ENCODE measurements at regions not wholly inside any gene's neighbourhood (a gene's known extent, or its start where the extent isn't known, plus 50 kb on each side); places are given as distances from the start of the nearest gene placed in this dataset.

DNA sequence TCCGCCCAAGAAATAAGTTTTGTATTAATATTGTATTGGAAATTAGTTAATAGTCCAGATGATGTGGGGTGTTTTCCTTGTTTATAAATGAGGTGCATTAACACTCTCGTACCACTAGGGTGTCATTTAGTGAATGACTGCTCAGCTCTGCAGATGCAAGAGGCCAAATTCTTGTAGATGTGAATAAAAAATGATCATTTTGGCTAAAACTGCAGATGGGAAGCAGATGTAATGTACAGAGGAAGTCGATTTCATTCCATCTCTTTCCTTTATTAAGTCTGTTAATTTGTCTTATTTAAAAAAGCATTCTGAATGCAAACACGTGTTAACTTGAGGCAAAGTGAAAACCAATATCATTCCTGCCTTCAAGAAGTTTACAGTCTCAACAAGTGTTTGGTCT is 108.1 kb downstream of the DHX15 start:
- DNase-seq (ENCODE audit: low read depth): no peak

DNA sequence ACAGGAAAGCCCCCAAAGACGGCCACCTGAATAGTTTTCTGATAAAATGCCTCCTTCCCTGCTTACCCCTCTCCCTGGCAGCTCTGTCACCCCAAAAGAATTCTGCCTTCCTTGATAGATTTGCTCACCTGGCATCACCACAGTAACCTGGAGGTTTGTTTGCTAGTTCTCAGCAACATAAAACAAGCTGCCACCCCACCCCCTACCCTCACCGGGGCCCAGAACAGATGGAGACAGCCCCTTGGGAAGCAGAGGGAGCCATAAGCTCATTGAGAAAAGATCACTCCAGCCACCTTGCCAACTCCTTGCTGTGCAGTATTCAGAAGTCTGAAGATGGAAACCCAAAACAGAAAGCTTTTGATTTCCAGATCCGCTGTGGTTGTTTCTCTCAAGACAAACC is 108.6 kb downstream of the DHX15 start:
- DNase-seq (ENCODE audit: low read depth): no peak

DNA sequence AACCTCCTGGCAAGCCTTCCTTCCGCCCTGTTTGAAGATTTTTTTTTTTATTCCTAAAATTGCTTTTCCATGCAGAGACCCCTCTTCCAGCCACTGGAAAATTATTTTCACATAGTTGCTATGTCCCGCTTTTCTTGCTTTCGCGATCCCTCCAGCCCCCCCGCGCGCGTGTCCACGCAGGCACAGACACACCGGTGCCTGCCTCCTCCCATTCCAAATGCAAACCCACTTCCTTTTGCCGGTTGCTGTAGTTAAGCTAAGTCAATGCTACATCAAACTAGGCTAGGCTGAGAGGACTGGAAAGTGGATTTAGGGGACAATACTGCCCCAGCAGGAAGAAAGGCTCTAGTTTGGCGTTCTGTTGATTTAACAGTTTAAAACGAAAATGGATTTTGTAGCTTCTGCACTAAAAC is 111.0 kb downstream of the DHX15 start:
- peak; percentile 62 for DNase-seq (ENCODE audit: low read depth)

DNA sequence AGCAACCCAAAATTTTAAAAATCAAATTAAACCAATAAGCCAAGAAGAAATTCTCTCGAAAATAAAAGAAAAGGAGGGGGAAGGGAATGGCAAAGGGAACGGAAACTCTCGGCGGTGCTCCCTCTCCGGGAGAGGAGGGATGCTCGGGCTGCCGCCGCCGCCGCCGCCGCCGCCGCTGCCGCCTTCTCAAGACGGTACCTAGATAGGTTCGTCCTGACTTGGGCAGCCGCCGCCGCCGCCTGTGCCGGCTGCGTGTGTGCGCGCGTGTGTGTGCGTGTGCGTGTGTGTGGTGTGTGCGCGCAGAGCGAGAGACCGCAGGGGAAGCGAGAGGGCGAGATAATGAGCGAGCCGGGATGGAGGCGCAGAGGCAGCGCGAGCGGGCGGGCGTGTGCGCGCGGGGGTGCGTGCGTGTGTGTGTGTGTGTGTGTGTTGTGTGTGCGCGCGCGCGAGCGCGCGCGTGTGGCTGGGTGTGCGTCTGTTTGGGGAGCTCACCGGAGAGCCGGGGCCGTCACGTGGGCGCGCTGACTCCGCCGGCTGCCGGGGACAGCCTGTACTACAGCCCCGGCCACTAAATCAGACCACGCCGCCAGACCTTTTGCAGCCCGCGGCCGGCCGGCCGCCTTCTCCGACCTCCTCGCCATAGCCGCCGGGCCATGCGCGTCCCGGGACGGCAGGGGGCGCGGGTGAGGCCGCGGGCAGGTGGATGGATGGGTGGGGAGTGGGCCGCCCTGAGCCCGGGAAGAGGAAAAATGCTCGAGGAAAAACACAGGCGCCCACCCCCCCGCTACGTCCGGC is 111.6 kb downstream of the DHX15 start:
- peak; percentile 78 for DNase-seq (ENCODE audit: low read depth)

DNA sequence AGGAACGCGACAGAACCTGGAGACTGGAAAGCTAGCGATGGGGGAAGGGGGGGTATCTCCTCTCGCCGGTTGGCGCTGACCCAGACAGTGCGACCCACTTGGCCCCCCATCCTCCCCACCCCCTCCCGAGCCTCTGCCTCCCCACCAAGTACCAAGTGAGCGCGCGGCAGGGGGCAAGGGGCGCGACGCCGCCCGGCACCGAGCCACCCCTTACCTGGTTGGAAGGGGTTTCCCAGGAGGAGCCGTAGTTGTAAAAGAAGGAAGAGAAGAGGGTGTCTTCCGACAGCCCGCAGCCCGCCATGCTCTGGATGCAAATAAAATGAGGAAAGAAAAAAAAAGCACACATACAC is 112.2 kb downstream of the DHX15 start:
- DNase-seq (ENCODE audit: low read depth): no peak

DNA sequence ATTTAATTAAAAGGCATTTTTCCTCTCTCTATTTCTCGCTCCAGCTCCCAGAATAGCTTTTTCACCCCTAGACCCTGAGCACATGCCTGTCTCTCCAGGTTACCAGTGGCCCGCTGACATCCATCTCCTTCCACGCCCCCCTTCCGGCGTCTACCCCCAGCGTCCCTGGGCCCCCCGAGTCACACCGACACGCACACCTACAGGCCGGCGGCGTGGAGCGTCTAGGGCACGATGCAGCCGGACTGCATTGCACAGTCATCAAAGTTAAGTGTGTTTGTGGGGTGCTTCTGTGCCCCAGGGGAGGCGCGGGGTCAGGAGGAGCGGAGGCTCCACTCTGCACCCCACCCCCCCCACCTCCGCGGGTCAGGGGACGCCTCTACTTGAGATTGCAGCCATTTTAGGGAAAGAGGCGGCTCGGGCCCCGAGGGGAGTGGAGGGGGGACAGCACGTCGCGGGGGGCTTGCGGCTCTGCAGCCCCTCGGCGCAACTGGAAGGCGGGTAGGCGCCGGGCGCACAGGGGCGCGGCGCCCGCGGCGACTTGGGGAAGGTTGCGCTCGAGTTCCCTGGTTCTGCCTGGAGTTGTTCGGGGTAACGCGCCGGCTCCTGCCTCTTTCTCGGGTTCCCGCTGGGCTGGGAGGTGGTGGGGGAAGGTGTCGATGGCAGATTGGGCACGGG is 112.7 kb downstream of the DHX15 start:
- DNase-seq (ENCODE audit: low read depth): peak; percentile 32

DNA sequence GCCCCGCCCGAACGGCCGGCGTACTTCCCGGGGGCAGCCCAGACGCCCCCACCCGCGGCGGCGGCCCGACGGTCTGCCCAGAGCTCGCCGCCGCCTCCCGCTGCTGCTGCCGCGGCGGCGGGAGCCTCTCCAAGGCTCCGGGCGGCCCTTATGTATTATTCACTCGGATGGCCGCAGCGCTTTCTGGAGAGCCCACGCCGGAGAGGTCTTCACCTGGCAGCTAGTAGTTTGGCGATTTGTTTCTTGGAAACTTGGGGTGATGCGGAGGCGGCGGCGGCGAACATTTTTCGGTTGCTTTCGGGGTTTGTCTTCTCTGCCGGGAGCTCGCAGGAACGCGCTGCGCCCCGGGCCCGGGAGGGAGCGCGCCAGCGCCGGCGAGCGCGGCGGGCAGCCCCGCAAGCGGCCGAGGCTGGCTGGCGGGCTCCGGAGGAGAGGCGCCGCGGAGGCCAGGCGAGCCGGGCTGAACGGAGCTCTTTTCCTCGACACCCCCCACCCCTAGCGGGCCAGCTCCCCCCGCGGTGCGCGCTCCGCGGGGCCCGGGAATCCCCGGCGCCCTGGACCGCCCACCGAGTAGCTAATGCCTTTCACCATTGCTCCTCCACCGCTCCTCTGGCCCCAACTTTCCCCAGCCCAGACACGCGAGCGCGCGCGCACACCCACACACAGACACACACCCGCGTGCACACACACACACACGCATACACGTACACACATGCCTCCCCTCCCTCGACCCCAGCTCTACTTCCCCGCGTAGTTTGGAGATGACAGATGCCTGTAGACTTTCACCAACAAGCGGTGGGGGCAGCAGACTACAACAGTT is 113.5 kb downstream of the DHX15 start:
- DNase-seq (ENCODE audit: low read depth): peak; percentile 42

DNA sequence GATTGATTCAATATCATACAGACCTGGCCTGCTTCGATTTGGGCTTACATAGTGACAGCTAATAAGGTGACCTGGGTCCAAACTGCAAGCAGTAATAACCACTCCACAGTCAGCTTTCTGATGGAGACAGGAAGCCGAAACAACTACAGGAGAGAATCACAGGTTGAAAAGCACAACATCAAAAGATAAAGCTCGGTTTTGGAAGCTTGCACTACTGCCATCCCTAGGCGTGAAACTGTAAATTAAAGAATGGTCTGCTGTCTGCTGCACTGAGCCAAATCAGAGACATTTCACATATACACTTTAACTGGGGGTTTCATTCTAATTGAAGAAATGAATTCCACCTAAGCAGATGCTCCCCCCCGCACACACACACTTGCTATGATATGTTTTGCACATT is 116.3 kb downstream of the DHX15 start:
- no peak for DNase-seq (ENCODE audit: low read depth)

DNA sequence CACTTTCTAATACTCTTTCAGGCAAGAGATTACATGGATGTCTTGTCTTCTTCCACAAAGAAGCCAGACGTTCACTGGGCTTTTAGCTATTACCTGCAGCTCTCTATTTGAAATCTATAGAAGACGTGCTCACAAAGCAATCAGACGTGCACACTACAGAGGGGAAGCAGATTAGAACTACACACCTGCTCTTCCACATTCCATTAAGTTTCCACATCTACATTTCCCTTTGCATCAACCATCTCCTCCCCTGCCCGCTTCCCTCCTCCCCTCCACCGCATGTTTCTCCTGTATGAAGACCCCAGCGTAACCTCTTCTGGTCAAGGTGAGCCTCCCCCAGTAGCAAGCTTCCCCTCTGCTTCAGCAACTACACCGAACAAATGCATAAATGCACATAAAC is 119.8 kb downstream of the DHX15 start:
- no peak for DNase-seq (ENCODE audit: low read depth)

DNA sequence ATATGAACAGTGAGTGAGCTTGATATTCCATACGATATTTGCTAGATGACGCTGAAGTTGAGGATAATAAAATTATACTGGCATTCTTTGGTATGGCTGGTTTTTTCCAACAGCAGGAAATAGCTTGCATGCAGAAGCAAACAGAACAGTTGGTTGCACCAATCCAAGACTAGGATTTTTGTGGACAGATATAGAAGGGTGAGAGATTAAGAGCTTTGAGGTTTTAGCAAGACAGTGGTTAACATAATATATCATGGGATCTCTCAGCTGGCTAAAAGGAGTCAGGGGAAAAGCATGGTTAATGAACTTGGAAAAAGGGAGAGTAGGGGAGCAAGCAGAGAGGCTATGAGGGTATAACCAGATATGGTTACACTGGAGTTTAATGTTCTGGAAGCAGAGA is 127.9 kb downstream of the DHX15 start:
- no peak for DNase-seq (ENCODE audit: low read depth)

DNA sequence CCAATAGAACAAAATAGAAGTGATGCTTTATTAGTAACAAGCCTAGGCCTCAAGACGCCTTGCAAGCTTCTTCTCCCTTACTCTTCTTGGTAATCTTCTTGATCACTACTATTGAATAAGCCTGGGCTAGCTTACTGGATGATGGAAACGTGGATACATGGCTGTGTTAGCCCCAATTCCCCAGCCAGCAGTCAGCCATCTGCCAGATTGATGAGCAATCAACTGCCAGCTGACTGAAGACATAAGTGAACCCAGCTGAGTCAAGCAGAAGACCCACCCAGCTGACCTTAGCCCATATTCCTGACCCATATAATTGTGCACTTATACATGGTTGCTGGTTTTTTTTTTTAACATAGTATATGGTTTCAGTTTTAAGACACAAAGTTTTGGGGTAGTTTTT is 130.4 kb downstream of the DHX15 start:
- DNase-seq (ENCODE audit: low read depth): no peak

DNA sequence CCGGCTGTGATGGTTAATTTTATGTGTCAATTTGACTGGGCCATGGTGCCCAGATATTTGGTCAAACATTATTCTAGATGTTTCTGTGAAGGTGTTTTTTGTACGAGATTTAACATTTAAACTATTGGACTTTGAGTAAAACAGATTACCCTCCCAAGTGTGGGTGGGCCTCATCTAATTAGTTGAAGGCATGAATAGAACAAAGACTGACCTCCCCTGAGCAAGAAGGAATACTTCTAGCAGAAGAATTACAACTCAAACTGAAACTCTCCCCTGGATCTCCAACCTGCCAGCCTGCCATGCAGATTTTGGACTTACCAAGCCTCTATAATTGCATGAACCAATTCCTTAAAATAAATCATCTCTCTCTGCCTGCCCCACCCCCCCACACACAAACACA is 132.5 kb downstream of the DHX15 start:
- no peak for DNase-seq (ENCODE audit: low read depth)

DNA sequence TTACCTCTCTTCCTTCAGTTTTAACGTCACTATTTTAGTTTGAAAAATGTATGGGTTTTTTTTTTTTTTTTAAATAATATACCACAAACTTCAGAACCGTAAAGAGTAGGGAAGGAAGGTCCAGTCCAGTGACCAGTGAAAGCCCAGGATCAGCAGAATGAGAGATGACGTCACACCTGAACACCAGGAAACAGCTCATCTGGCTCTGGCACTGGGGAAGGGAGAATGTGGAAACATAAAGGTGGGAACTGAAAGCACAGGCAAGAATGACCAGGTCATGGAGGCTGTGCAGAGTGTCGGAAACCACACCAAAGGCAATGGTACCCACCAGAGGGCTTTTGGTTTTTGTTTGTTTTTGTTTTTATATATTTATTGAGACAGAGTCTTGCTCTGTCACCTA is 141.2 kb downstream of the DHX15 start:
- DNase-seq (ENCODE audit: low read depth): no peak

DNA sequence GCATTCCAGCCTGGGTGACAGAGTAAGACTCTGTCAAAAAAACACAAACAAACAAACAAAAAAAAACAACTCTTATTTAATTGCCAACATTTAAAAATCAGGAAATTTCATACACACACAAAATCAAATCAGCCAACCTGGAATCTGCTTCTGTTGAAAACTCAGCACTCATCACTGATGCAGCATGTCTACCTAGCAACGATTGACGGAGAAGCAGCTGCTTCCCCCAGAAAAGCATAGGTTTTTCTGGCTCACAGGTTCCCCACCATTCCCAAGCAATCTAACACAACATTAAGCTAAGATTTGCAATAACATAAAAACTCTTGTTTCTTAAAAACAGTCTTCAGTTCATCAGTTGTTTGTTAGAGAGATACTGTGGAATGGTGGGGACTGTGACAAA is 143.6 kb downstream of the DHX15 start:
- DNase-seq (ENCODE audit: low read depth): no peak

DNA sequence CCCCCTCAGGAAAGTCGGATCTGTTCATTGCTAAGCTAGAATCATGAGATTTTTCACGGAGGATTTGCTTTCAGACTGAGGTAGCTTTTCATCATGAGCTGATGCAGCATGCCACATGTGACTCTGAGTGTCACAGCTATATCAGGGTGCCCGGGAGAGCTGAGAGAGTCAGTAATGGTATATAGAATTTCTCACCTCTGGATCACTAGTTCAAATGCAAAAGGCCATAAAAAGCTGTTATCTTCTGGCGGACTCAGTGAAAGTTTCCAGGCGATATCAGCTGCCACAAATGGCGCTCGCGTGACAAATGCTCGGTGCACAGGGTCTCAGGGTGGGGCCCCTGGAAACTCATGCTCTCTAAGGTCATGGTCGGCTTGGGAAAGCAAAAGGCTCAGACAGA is 150.1 kb downstream of the DHX15 start:
- no peak for DNase-seq (ENCODE audit: low read depth)

DNA sequence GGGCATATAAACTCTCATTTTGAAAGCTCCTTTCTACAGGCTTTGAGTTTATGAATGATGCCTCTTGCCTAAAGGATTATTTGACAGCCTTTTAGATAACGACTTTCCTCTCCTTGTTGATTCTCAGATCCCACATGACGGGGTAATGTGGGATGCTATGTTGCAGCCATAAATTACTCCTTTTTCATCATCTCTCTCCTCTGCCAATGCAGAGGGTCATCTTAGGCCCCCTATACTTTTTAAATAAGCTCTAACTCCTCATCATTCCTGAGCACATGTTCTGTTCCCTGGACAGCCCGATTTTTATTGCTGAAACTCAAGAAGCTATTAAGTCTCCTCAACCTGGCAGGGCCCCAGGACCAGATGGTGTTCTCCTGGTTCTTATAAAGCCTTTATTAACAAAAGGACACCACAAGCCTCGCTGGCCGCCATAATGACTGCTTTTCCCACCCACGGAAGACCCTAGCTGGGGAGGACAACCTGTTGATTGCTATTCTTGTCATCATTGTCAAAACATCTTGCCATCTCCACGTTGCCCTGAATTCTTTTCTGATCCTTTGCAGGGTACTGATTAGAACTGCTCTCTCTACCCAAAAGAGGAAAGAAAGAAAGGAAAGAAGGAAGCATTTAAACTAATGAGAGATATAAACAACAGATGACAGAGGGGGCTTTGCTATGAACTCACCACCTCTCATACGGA is 150.7 kb downstream of the DHX15 start:
- no peak for DNase-seq (ENCODE audit: low read depth)

DNA sequence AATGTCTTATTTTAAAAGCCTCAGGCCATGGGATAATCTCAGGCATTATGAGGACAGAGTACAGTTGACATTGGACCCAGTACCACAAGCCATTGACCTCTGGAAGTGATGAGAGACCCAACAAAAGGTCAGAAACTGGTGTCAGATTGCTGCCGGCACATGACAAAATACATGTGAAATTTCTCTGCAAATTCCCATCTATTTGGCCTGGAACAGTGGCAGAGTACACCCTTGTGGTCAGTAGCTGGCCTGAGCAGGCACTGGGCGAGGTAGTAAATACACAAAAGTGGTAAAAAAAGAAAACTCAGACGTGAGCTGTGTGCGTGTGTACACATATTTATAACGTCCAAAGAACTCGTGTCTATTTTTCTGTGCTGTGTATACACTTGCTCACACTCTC is 155.5 kb downstream of the DHX15 start:
- DNase-seq (ENCODE audit: low read depth): no peak

DNA sequence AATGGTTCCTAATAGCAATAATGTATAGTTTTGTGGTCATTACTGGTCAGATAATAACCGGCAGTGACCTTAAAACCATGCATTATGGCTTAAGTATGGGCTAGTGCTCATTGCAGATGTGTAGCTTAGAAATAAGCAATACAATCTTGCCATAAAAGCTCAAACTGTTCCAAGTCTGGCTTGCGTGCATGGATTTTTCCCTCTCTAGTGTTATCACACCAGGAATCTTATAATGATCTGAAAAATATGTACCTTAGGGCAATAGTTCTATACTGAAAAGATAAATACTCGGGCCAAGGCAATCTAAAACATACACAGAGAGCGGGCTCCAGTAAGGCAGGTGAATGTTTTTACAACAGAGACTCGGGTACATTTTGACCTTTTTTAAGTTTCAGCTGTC is 157.8 kb downstream of the DHX15 start:
- DNase-seq (ENCODE audit: low read depth): no peak

DNA sequence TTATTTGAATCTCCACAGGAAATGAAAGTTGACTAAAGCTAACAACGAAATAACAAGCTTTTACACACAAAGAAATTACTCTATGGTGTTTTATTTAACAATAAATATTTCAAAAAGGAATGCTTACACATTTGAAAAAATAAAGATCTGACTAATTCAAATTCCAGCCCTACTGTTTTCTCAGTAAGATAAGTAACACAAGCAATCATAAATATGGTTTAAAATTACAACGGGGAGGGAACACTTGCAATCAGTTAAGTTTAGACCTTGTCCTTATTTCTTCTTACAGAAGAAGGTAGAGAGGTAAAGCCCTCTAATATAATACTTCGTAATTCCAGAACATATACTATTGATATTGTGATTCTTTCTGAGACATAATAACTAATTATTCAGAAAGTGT is 158.5 kb downstream of the DHX15 start:
- no peak for DNase-seq (ENCODE audit: low read depth)

DNA sequence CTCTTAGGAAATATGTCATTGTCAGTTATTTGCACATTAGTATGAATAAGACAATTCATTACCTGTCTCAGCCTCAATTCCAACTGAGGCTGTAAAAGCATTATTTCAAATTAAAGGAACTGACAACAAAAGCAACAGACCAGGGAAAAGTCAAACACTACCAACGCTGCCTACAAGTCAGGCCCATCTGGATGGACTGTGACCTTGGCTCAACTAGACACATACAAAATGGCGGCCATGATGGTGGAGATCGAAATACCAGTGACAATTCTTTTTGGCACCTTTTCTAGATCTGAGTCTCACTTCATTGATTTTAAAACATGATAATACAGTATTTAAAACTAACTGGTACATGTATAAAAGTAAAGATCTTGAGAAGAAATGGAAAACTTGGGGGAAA is 160.7 kb downstream of the DHX15 start:
- DNase-seq (ENCODE audit: low read depth): no peak

DNA sequence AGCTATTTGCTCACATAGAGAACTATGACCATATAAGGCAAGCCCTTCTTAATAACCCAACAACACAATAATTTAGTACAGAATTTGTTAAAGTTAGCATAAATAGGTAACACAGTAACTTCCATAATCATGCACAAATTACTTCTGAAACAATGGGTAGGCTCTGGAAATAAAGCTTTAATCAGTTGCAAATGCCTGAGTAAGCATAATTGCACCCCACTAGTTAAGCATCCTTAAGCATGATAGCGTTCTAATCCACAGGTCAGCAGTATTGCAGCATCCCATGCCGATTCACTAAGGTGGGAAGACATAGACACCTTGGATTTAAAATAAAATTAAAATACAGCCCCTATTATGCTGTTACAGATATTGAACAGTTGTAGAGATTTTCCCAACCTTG is 161.7 kb downstream of the DHX15 start:
- DNase-seq (ENCODE audit: low read depth): no peak

Data from M059J (cell line).